K562 (cell line): ENCODE measurements at regions not wholly inside any gene's neighbourhood (a gene's known extent, or its start where the extent isn't known, plus 50 kb on each side); places are given as distances from the start of the nearest gene placed in this dataset.

Experiments
- BHLHE40 ChIP-seq: IDR thresholded peaks from 2 replicates; pipeline ENCODE4 v1.6.1; 2011; ENCODE audit warnings: low read length, improper control_type of control experiment
- BRCA1 ChIP-seq, 2 experiments: fragments of 450-650 bp in 1 of 2; sonication (generic) in 1 of 2; formaldehyde crosslinking in 1 of 2; IDR thresholded peaks; 2 replicates each; pipeline versions ENCODE4 v1.5.0 to v1.6.1; 2017 to 2020; ENCODE audit warnings: mild to moderate bottlenecking in 1 of 2, missing genetic modification reagents in 1 of 2
- HDAC8 ChIP-seq: fragments of 450-650 bp; IDR thresholded peaks from 2 replicates; pipeline ENCODE4 v1.6.1; 2016; ENCODE audit warnings: mild to moderate bottlenecking, missing genetic modification characterization, moderate library complexity, missing compliant biosample characterization
- POLR2B ChIP-seq: fragments of 450-650 bp; IDR thresholded peaks from 2 replicates; pipeline ENCODE4 v1.6.1; 2018; ENCODE audit warnings: low read depth; ENCODE audit not compliant: partially characterized antibody
- SRSF1 ChIP-seq: fragments of 200-400 bp; formaldehyde crosslinking; IDR thresholded peaks from 2 replicates; pipeline ENCODE4 v1.6.1; 2017; ENCODE audit warnings: mild to moderate bottlenecking, low read depth, low read length, moderate library complexity
- TFAM ChIP-seq: fragments of 250-450 bp; sonication (Bioruptor Pico); conservative IDR thresholded peaks from 2 replicates; pipeline ENCODE4 v1.5.0; 2021; ENCODE audit warnings: mild to moderate bottlenecking, moderate library complexity
- ZNF12 ChIP-seq: sonication (generic); formaldehyde crosslinking; IDR thresholded peaks from 2 replicates; pipeline ENCODE4 v1.4.0; 2020; ENCODE audit warnings: mild to moderate bottlenecking, missing genetic modification reagents
- TF ChIP-seq, protein P1 (sequence below): sonication (generic); formaldehyde crosslinking; IDR thresholded peaks from 2 replicates; pipeline ENCODE4 v1.8.1; 2022; ENCODE audit warnings: missing genetic modification reagents
- TF ChIP-seq, protein P2 (sequence below): fragments of 450-650 bp; formaldehyde crosslinking; IDR thresholded peaks from 2 replicates; pipeline ENCODE4 v1.4.0; 2022; ENCODE audit warnings: missing genetic modification characterization
- TF ChIP-seq, protein P3 (sequence below): fragments of 450-650 bp; conservative IDR thresholded peaks from 2 replicates; pipeline ENCODE4 v1.6.1; 2016; ENCODE audit warnings: missing genetic modification characterization, low read depth, mild to moderate bottlenecking, missing compliant biosample characterization, moderate library complexity
- TF ChIP-seq, protein P4 (sequence below): fragments of 250-450 bp; sonication (Bioruptor Pico); IDR thresholded peaks from 2 replicates; pipeline ENCODE4 v1.4.0; 2020; ENCODE audit warnings: borderline replicate concordance

DNA sequence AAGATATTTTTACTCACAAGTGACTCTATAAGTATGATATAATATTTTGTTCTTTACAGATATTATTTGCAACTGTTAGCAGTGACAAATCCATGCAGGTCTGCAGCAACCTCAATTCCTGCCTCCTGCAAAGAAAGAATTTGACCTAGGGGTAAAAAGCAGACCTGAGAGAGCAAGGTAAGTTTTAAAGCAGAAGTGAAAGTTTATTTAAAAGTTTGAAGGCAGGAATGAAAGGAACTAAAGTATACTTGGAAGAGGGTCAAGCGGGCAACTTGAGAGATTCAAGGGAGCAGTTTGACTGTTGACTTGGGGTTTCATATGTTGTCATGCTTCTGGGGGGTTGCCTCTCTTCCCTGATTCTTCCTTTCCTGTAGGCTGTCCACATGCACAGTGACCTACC, 520.1 kb upstream of the PCDH20 start (continued):
- TF ChIP-seq, protein P1, sequence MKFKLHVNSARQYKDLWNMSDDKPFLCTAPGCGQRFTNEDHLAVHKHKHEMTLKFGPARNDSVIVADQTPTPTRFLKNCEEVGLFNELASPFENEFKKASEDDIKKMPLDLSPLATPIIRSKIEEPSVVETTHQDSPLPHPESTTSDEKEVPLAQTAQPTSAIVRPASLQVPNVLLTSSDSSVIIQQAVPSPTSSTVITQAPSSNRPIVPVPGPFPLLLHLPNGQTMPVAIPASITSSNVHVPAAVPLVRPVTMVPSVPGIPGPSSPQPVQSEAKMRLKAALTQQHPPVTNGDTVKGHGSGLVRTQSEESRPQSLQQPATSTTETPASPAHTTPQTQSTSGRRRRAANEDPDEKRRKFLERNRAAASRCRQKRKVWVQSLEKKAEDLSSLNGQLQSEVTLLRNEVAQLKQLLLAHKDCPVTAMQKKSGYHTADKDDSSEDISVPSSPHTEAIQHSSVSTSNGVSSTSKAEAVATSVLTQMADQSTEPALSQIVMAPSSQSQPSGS (CRISPR knock-in tag): no peak
- TF ChIP-seq TFAM (CRISPR knock-in tag) (no peak), BHLHE40 (no peak), POLR2B (no peak), SRSF1 (no peak), ZNF12 (CRISPR knock-in tag) (no peak), HDAC8 (tag) (no peak), BRCA1 (IDR thresholded peaks at IDR 0.05) (no peak), BRCA1 (CRISPR knock-in tag; IDR thresholded peaks at IDR 0.05) (no peak)
- TF ChIP-seq, protein P2, sequence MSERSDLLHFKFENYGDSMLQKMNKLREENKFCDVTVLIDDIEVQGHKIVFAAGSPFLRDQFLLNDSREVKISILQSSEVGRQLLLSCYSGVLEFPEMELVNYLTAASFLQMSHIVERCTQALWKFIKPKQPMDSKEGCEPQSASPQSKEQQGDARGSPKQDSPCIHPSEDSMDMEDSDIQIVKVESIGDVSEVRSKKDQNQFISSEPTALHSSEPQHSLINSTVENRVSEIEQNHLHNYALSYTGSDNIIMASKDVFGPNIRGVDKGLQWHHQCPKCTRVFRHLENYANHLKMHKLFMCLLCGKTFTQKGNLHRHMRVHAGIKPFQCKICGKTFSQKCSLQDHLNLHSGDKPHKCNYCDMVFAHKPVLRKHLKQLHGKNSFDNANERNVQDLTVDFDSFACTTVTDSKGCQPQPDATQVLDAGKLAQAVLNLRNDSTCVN (CRISPR knock-in tag): no peak
- TF ChIP-seq, protein P3, sequence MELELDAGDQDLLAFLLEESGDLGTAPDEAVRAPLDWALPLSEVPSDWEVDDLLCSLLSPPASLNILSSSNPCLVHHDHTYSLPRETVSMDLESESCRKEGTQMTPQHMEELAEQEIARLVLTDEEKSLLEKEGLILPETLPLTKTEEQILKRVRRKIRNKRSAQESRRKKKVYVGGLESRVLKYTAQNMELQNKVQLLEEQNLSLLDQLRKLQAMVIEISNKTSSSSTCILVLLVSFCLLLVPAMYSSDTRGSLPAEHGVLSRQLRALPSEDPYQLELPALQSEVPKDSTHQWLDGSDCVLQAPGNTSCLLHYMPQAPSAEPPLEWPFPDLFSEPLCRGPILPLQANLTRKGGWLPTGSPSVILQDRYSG: no peak
- TF ChIP-seq, protein P4, sequence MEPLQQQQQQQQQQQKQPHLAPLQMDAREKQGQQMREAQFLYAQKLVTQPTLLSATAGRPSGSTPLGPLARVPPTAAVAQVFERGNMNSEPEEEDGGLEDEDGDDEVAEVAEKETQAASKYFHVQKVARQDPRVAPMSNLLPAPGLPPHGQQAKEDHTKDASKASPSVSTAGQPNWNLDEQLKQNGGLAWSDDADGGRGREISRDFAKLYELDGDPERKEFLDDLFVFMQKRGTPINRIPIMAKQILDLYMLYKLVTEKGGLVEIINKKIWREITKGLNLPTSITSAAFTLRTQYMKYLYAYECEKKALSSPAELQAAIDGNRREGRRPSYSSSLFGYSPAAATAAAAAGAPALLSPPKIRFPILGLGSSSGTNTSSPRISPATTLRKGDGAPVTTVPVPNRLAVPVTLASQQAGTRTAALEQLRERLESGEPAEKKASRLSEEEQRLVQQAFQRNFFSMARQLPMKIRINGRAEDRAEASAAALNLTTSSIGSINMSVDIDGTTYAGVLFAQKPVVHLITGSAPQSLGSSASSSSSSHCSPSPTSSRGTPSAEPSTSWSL (CRISPR knock-in tag): no peak
